Common myeloid progenitor, CD34-positive (primary cell): ENCODE measurements at regions not wholly inside any gene's neighbourhood (a gene's known extent, or its start where the extent isn't known, plus 50 kb on each side); places are given as distances from the start of the nearest gene placed in this dataset.

Experiments
- CTCF ChIA-PET: fragments of 350-600 bp; sonication (Branson Sonifier 250); formaldehyde crosslinking; loops from one replicate; lab custom pipeline; 2021; ENCODE audit warnings: antibody characterized with exemption; lab: Charles Lee
- POLR2A ChIA-PET: fragments of 350-600 bp; sonication (Branson Sonifier 250); formaldehyde crosslinking; loops from one replicate; lab custom pipeline; 2021; ENCODE audit warnings: antibody characterized with exemption; lab: Charles Lee
- DNase-seq, 3 donors: peaks; one replicate each; pipeline versions ENCODE4 v3.0.0 to v3.0.0-alpha.2; 2013
- H3K27ac ChIP-seq, 2 experiments: 1 replicate in 1 of 2; 2 replicates in 1 of 2; pipeline ENCODE4 v1.7.0; 2013; ENCODE audit warnings: inconsistent platforms in 2 of 2, low read length in 2 of 2, mild to moderate bottlenecking in 2 of 2, low read depth in 1 of 2, moderate library complexity in 1 of 2; ENCODE audit not compliant: severe bottlenecking in 2 of 2, insufficient read depth in 1 of 2, poor library complexity in 1 of 2
- H3K27me3 ChIP-seq, 5 experiments: replicated peaks in 2 of 5; 1 replicate in 3 of 5; 2 replicates in 2 of 5; pipeline versions ENCODE4 v1.6.1 to v1.7.0; 2013; ENCODE audit warnings: low read length in 4 of 5, mild to moderate bottlenecking in 2 of 5, moderate library complexity in 2 of 5, inconsistent platforms in 1 of 5; ENCODE audit not compliant: insufficient read depth in 5 of 5, control insufficient read depth in 4 of 5
- H3K36me3 ChIP-seq, 4 experiments: 1 replicate in 2 of 4; 2 replicates in 2 of 4; pipeline versions ENCODE4 v1.6.1 to v1.7.0; 2013; ENCODE audit warnings: low read length in 3 of 4, control low read depth in 1 of 4, mild to moderate bottlenecking in 1 of 4; ENCODE audit not compliant: control insufficient read depth in 4 of 4, insufficient read depth in 4 of 4
- H3K4me1 ChIP-seq, 4 experiments: 1 replicate in 3 of 4; 2 replicates in 1 of 4; pipeline versions ENCODE4 v1.6.1 to v1.7.1; 2013; ENCODE audit warnings: low read length in 3 of 4, mild to moderate bottlenecking in 3 of 4, control low read depth in 1 of 4, inconsistent platforms in 1 of 4, moderate library complexity in 1 of 4; ENCODE audit not compliant: control insufficient read depth in 4 of 4, insufficient read depth in 4 of 4; ENCODE audit errors: control extremely low read depth in 1 of 4
- H3K4me3 ChIP-seq, 7 experiments: 1 replicate in 4 of 7; 2 replicates in 3 of 7; pipeline versions ENCODE4 v1.5.1 to v1.7.0; 2013; ENCODE audit warnings: mild to moderate bottlenecking in 7 of 7, low read length in 6 of 7, moderate library complexity in 6 of 7, inconsistent platforms in 2 of 7, low read depth in 2 of 7, control low read depth in 1 of 7; ENCODE audit not compliant: insufficient read depth in 4 of 7, control insufficient read depth in 1 of 7; ENCODE audit errors: extremely low read depth in 1 of 7
- H3K9me3 ChIP-seq, 5 experiments: 1 replicate in 4 of 5; 2 replicates in 1 of 5; pipeline versions ENCODE4 v1.6.1 to v1.7.1; 2013; ENCODE audit warnings: low read length in 4 of 5, mild to moderate bottlenecking in 2 of 5, inconsistent platforms in 1 of 5, low read depth in 1 of 5, moderate library complexity in 1 of 5; ENCODE audit not compliant: control insufficient read depth in 4 of 5, insufficient read depth in 2 of 5; ENCODE audit errors: control extremely low read depth in 1 of 5
- WGBS: methylation state at CpG from one replicate; pipeline ENCODE4 v1.1.5; 2013; ENCODE audit not compliant: insufficient coverage; 5-methylcytosine and 5-hydroxymethylcytosine counted together

DNA sequence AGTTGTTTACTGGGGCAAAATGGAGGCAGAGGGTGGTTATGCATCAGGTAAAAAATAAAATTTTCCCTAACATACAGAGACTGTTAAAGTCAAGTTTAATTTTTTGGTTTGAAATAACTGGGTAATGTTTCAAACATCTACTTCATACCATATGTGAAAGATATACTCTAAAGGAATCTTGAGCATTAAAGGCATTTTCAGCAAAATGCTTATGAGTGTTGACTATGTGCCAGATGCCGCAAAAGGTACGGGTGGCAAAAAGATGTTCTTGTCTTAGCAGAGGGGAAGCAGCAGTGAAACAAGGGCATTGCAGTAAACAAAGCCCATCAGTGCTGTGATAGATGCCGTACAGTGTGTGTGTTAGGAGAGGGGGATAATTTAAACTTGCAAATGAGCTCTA, 263.1 kb upstream of the ID2 start:
- Histone ChIP-seq H3K36me3 (no peaks in the 10 kb centered on the region), H3K27me3 (no peaks in the 10 kb centered on the region), H3K4me1 (peaks cover 3 to 13% (median 7%) of the 10 kb centered on the region in 4 experiments), H3K9me3 (no peaks in the 10 kb centered on the region), H3K27ac (no peak overlapping the region), H3K4me3 (no peak overlapping the region)
- POLR2A ChIA-PET: no interaction called here
- DNase-seq: no peak
- CTCF ChIA-PET: interaction anchor here (1.4 kb wide), 1 partner anchor 11 kb away, joined by 5 read pairs; no protein-coding TSS in a partner anchor
- 85% methylated on average over 3 of the region's 3 CpGs for WGBS

- H3K4me3 ChIP-seq: peak overlapping the region in 1 of 7 experiments; percentile 20
- no peak overlapping the region for H3K27ac ChIP-seq
- ChIA-PET CTCF (interaction anchor here (0.8 to 1.4 kb wide), 9 partner anchors 12 to 994 kb away, joined by 3 to 4 read pairs (median 3); no protein-coding TSS in a partner anchor), POLR2A (interaction anchor here (0.6 kb wide), 1 partner anchor 91 kb away, joined by 3 read pairs; no protein-coding TSS in a partner anchor)
- no peaks in the 10 kb centered on the region for H3K27me3 ChIP-seq
- H3K36me3 ChIP-seq: no peaks in the 10 kb centered on the region
- 51% methylated on average over 11 of the region's 11 CpGs for WGBS
- H3K9me3 ChIP-seq: no peaks in the 10 kb centered on the region
- peak; percentile 70 to 85 (median 79) for DNase-seq
- peaks cover 5 to 20% (median 12%) of the 10 kb centered on the region in 4 experiments for H3K4me1 ChIP-seq
Observed at GRCh38 chr2:8421658-8422449, 260.0 kb upstream of the ID2 start.

- CTCF ChIA-PET: interaction anchor here (0.8 to 1.4 kb wide), 7 partner anchors 12 to 994 kb away, joined by 3 to 4 read pairs (median 3); no protein-coding TSS in a partner anchor
Observed at GRCh38 chr2:8422450-8422800, 259.4 kb upstream of the ID2 start.

DNA sequence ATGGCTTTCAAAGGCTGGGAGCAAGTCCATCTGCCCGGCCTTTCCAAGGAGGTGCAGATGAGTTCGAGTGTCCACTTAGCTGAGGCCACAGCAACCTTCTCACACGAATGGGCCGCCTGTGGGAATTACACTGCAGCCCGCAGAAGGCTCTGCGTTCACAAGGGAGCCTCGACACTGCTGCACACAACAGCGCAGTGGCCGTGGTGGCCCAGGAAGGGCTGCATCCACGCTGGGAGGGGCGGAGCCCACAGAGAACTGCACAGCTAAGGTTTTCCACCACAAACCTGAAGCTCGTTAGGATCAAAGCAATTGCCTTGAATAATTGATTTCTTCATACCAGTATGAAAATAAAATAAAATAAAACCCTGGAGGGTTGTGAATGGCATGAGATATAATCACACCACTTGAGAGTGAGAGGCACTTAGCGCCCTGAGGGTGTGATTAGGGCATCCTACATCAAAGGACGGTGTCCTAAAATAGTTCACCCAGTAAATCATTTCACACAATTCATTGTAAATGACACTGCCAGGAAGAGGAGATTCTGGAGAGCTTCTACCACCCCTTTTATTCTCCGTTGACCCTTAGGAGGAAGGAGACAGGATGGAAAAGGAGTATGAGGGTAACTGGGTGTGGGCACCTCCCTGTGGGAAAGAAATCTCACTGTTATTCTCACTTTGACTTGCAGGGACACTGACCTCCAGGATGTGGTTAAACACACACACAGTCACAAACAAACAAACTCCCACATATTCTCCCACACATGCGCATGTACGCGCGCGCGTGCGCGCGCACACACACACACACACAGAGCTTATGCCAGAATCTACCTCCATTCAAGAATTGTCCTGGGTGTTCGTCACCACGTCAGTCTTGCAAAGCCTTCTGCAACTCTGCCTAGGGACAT, 256.6 kb upstream of the ID2 start:
- H3K27me3 ChIP-seq: no peaks in the 10 kb centered on the region
- ChIA-PET POLR2A (no interaction called here), CTCF (interaction anchor here (1.7 kb wide), 1 partner anchor 31 kb away, joined by 5 read pairs; no protein-coding TSS in a partner anchor)
- peaks cover 5 to 26% (median 14%) of the 10 kb centered on the region in 4 experiments for H3K4me1 ChIP-seq
- 97% methylated on average over 22 of the region's 26 CpGs for WGBS
- no peaks in the 10 kb centered on the region for H3K9me3 ChIP-seq
- no peak for DNase-seq
- H3K36me3 ChIP-seq: no peaks in the 10 kb centered on the region
- no peak overlapping the region for H3K27ac ChIP-seq
- no peak overlapping the region for H3K4me3 ChIP-seq

More at GRCh38 chr2:8422450-8422800, 259.4 kb upstream of the ID2 start:
- no peak overlapping the region for H3K4me3 ChIP-seq
- POLR2A ChIA-PET: no interaction called here
- H3K9me3 ChIP-seq: no peaks in the 10 kb centered on the region
- no peak overlapping the region for H3K27ac ChIP-seq
- no peak for DNase-seq
- H3K36me3 ChIP-seq: no peaks in the 10 kb centered on the region
- H3K27me3 ChIP-seq: no peaks in the 10 kb centered on the region
- 82% methylated on average over 4 of the region's 4 CpGs for WGBS
- H3K4me1 ChIP-seq: peaks cover 4 to 23% (median 12%) of the 10 kb centered on the region in 4 experiments

DNA sequence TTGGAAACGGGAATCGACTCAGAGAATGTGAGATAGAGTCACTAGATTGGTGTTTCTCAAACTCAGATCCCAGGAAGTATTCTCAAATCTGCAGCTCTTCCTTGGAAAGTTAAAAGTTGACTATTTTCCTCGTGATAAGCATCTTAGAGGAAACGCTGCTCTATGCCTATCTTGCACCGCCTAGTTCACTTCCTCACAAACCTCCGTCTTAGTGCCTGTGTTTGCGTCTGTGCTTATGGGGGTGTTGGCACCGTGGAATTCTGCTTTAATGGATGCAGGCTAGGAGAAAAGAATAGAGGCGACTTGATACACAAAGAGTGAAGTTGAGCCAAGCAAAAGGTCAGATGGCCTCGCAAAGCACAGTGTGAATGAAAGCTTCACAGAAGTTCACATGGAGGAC, 255.3 kb upstream of the ID2 start:
- CTCF ChIA-PET: interaction anchor here (0.6 kb wide), 1 partner anchor 238 kb away, joined by 3 read pairs; no protein-coding TSS in a partner anchor
- Histone ChIP-seq H3K9me3 (no peaks in the 10 kb centered on the region), H3K27me3 (no peaks in the 10 kb centered on the region), H3K36me3 (no peaks in the 10 kb centered on the region), H3K4me3 (no peak overlapping the region), H3K27ac (no peak overlapping the region), H3K4me1 (peaks cover 5 to 22% (median 12%) of the 10 kb centered on the region in 4 experiments)
- peak in 1 of 3 donors; percentile 37 for DNase-seq
- POLR2A ChIA-PET: interaction anchor here (1.0 kb wide), 1 partner anchor 10 kb away, joined by 3 read pairs; no protein-coding TSS in a partner anchor
- WGBS: 18% methylated on average over 5 of the region's 10 CpGs

- Histone ChIP-seq H3K9me3 (no peaks in the 10 kb centered on the region), H3K4me1 (peaks cover under 1 to 16% (median 8%) of the 10 kb centered on the region in 4 experiments), H3K27me3 (no peaks in the 10 kb centered on the region), H3K27ac (no peak overlapping the region), H3K4me3 (no peak overlapping the region), H3K36me3 (no peaks in the 10 kb centered on the region)
- WGBS: 92% methylated on average over 4 of the region's 4 CpGs
- POLR2A ChIA-PET: no interaction called here
- CTCF ChIA-PET: no interaction called here
- DNase-seq: peak in 2 of 3 donors; percentile 39 to 76
Observed at GRCh38 chr2:8427211-8427610, 254.6 kb upstream of the ID2 start.
